OCI-LY3 (cell line): ENCODE measurements at regions not wholly inside any gene's neighbourhood (a gene's known extent, or its start where the extent isn't known, plus 50 kb on each side); places are given as distances from the start of the nearest gene placed in this dataset.
A peak's percentile ranks its signal among the peaks of the same experiment; 100 is the strongest.

Experiments used
- H2AFZ ChIP-seq: fragments of 200-600, 300-600 bp; shearing (Covaris generic); 2 replicates; pipeline ENCODE4 v1.6.0; 2014; ENCODE audit warnings: antibody characterized with exemption, low read depth, low read length
- H3K27ac ChIP-seq: fragments of 200-600, 300-600 bp; sonication (generic); 2 replicates; pipeline ENCODE4 v1.5.1; 2014; ENCODE audit warnings: mild to moderate bottlenecking, low read length, moderate library complexity, mixed read lengths
- H3K27me3 ChIP-seq: fragments of 200-600, 300-600 bp; sonication (generic); 2 replicates; pipeline ENCODE4 v1.6.1; 2014; ENCODE audit warnings: low read depth, low read length, mixed read lengths
- H3K36me3 ChIP-seq: fragments of 200-600, 300-600 bp; sonication (generic); replicated peaks from 2 replicates; pipeline ENCODE3; 2014; ENCODE audit warnings: low read depth, low read length, mixed read lengths
- H3K4me1 ChIP-seq: fragments of 300-600, 200-600 bp; sonication (generic); 2 replicates; pipeline ENCODE4 v1.6.1; 2014; ENCODE audit warnings: low read length, mixed read lengths
- H3K4me2 ChIP-seq: fragments of 200-600, 300-600 bp; sonication (generic); 2 replicates; pipeline ENCODE4 v1.6.1; 2014; ENCODE audit warnings: low read length, mixed read lengths
- H3K4me3 ChIP-seq: fragments of 300-600, 200-600 bp; sonication (generic); 2 replicates; pipeline ENCODE4 v1.5.1; 2014; ENCODE audit warnings: antibody characterized with exemption, mild to moderate bottlenecking, low read length, moderate library complexity
- H3K79me2 ChIP-seq: fragments of 300-600, 200-600 bp; shearing (Covaris generic); 2 replicates; pipeline ENCODE4 v1.6.1; 2014; ENCODE audit warnings: mild to moderate bottlenecking, low read length, mixed read lengths
- H3K9ac ChIP-seq: fragments of 300-600, 200-600 bp; shearing (Covaris generic); 2 replicates; pipeline ENCODE4 v1.6.0; 2014; ENCODE audit warnings: mild to moderate bottlenecking, low read length, moderate library complexity
- H3K9me3 ChIP-seq: fragments of 200-600, 300-600 bp; shearing (Covaris generic); 2 replicates; pipeline ENCODE4 v1.6.1; 2014; ENCODE audit warnings: low read length, mixed read lengths; ENCODE audit not compliant: insufficient read depth
- H4K20me1 ChIP-seq: fragments of 200-600, 300-600 bp; sonication (generic); 2 replicates; pipeline ENCODE4 v1.6.1; 2016; ENCODE audit warnings: low read length, mixed read lengths; ENCODE audit not compliant: insufficient read depth
- EZH2phosphoT487 ChIP-seq: fragments of 200-600 bp; shearing (Covaris generic); IDR thresholded peaks from 2 replicates; pipeline ENCODE4 v1.6.1; 2018; ENCODE audit warnings: antibody characterized with exemption, mixed run types, low read depth
- TF ChIP-seq, protein P1 (sequence below): fragments of 200-600, 300-600 bp; sonication (generic); IDR thresholded peaks from 2 replicates; pipeline ENCODE4 v1.5.1; 2014; ENCODE audit warnings: antibody characterized with exemption, low read length, low read depth

DNA sequence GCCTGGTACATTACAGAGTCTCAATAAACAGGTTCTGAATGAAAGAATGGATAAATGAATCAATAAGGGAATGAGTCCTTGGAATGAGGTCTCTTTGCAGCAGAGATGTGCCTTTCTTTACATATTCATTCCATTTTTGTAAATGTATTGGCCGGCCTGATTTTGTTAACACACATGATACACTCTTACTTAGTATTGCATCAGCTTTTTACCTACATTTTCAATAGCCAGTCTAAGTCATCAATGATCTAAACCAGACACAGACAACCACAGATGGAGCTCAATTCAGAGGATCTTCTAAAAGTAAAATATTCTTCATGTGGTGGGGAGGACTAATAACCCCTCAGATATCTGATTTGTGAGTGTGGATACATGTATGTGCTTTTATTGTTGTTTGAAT, 653.1 kb downstream of the LMO4 start:
- Histone ChIP-seq H3K4me1 (no peaks in the 10 kb centered on the region), H3K27ac (no peak overlapping the region), H2AFZ (no peak overlapping the region), H3K4me3 (no peak overlapping the region), H3K27me3 (no peaks in the 10 kb centered on the region), H3K9ac (no peak overlapping the region), H3K79me2 (no peaks in the 10 kb centered on the region), H3K4me2 (no peak overlapping the region), H3K9me3 (no peaks in the 10 kb centered on the region), H3K36me3 (no peaks in the 10 kb centered on the region), H4K20me1 (no peaks in the 10 kb centered on the region)
- TF ChIP-seq, protein P1, sequence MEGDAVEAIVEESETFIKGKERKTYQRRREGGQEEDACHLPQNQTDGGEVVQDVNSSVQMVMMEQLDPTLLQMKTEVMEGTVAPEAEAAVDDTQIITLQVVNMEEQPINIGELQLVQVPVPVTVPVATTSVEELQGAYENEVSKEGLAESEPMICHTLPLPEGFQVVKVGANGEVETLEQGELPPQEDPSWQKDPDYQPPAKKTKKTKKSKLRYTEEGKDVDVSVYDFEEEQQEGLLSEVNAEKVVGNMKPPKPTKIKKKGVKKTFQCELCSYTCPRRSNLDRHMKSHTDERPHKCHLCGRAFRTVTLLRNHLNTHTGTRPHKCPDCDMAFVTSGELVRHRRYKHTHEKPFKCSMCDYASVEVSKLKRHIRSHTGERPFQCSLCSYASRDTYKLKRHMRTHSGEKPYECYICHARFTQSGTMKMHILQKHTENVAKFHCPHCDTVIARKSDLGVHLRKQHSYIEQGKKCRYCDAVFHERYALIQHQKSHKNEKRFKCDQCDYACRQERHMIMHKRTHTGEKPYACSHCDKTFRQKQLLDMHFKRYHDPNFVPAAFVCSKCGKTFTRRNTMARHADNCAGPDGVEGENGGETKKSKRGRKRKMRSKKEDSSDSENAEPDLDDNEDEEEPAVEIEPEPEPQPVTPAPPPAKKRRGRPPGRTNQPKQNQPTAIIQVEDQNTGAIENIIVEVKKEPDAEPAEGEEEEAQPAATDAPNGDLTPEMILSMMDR, result no peak
- no peak for TF ChIP-seq EZH2phosphoT487

DNA sequence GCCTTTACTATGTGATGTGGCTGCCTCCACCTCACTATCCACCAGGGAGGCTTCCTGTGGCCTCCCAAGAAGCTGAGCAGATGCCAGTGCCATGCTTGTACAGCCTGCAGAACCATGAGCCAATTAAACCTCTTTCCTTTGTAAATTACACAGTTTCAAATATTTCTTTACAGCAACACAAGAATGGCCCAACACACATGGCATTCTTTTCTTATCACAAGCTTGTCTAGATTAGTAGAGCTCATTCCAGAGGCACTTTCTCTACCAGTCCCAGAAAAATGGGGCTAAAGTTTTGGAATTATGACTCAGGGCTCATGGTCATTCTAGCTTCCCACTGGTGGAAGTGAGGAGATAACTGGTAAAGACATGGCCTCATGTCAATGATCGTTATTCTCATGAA, 655.2 kb downstream of the LMO4 start:
- no peak for TF ChIP-seq EZH2phosphoT487
- TF ChIP-seq, protein P1, result no peak
- no peaks in the 10 kb centered on the region for H4K20me1 ChIP-seq
- H3K9me3 ChIP-seq, result no peaks in the 10 kb centered on the region

DNA sequence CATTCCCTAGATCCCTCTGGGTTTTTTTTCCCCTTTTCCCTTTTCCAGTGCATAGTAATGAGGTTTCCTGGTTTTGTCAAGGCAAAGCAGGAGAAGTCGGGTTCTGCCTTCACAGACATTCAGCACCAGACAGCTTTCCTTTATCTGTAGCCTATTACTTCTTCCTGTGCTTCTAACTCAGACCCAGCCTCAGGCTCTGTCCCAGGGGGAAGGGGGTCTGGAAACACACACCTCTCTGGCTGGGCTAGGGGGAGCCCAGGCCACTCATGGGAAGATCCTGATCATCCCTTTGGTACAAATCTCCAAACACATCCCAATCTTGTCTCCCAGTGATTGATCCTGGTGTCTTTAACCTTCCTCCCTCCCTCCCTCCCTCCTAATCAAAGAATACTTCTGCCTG, 656.4 kb downstream of the LMO4 start:
- Histone ChIP-seq H3K36me3 (no peaks in the 10 kb centered on the region), H2AFZ (no peak overlapping the region), H3K79me2 (no peaks in the 10 kb centered on the region), H3K27me3 (no peaks in the 10 kb centered on the region), H3K9me3 (no peaks in the 10 kb centered on the region), H3K4me3 (no peak overlapping the region), H3K4me1 (no peaks in the 10 kb centered on the region), H3K4me2 (no peak overlapping the region), H3K27ac (no peak overlapping the region), H3K9ac (no peak overlapping the region), H4K20me1 (no peaks in the 10 kb centered on the region)
- TF ChIP-seq EZH2phosphoT487, result no peak
- TF ChIP-seq, protein P1, result no peak

More for the DNA sequence above, 655.2 kb downstream of the LMO4 start:
- Histone ChIP-seq H3K9ac (no peak overlapping the region), H3K36me3 (no peaks in the 10 kb centered on the region), H3K4me2 (no peak overlapping the region), H3K79me2 (no peaks in the 10 kb centered on the region), H2AFZ (no peak overlapping the region), H3K27ac (no peak overlapping the region), H3K4me3 (no peak overlapping the region), H3K27me3 (no peaks in the 10 kb centered on the region), H3K4me1 (no peaks in the 10 kb centered on the region)

DNA sequence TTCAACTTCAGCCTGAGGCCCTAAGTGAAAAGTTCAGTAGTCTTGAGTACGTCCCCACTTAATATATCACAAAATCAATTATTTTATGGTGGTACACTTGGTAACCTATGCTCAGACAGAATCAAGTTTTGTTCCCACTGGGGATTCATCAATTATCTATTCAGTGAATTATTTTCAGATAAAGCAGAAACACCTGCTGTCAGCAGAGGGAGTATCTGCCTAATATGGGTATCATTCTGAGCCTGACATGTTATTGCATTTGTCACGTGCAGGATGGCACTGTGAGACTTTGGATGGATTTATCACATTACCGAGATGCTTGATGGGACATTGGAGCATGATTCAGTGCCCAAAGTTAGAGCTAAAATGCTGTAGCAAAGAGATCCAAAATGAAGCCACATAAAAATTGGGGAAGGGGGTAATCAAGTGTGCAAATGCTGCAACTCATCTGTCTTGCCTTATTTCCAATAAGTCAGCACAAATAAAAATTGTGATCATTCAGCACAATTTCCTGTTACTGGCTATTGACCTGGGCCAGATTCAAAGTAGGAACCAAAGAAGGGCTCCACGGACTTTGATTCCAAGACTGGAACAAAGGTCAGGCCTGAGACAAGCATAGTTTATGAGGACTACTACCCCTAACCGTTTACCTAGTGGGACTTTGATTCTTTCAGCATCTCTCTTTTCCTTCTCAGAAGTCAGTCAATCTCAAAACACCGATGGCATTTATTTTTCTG, 657.6 kb downstream of the LMO4 start:
- no peaks in the 10 kb centered on the region for H3K79me2 ChIP-seq
- no peaks in the 10 kb centered on the region for H3K27me3 ChIP-seq
- no peaks in the 10 kb centered on the region for H3K4me1 ChIP-seq
- no peaks in the 10 kb centered on the region for H4K20me1 ChIP-seq
- no peaks in the 10 kb centered on the region for H3K9me3 ChIP-seq
- H3K4me2 ChIP-seq, result no peak overlapping the region
- no peak overlapping the region for H3K4me3 ChIP-seq
- no peaks in the 10 kb centered on the region for H3K36me3 ChIP-seq
- no peak overlapping the region for H3K9ac ChIP-seq
- no peak overlapping the region for H3K27ac ChIP-seq
- no peak for TF ChIP-seq EZH2phosphoT487
- TF ChIP-seq, protein P1, result peak; percentile 20
- no peak overlapping the region for H2AFZ ChIP-seq
